Right lobe of liver (tissue), 4 donors: ENCODE measurements at regions not wholly inside any gene's neighbourhood (a gene's known extent, or its start where the extent isn't known, plus 50 kb on each side); places are given as distances from the start of the nearest gene placed in this dataset.

Experiments
- POLR2A ChIP-seq: fragments of 450-650 bp; IDR thresholded peaks from one replicate; pipeline ENCODE4 v1.6.1; 2017; ENCODE audit warnings: antibody characterized with exemption, mild to moderate bottlenecking
- TF ChIP-seq, protein P1 (sequence below), 4 donors: fragments of 200-600 bp in 3 of 4; fragments of 450-650 bp in 1 of 4; IDR thresholded peaks; one replicate each; pipeline versions ENCODE4 v1.5.1 to v1.8.0; 2016 to 2022; ENCODE audit warnings: antibody characterized with exemption in 4 of 4, mild to moderate bottlenecking in 2 of 4
- donor health status: DM: no; HTN: no; CAD: no.
- donor health status: DM: no; HTN: no; CAD: no.
- donor health status: DM: no; HTN: yes; CAD: no.

DNA sequence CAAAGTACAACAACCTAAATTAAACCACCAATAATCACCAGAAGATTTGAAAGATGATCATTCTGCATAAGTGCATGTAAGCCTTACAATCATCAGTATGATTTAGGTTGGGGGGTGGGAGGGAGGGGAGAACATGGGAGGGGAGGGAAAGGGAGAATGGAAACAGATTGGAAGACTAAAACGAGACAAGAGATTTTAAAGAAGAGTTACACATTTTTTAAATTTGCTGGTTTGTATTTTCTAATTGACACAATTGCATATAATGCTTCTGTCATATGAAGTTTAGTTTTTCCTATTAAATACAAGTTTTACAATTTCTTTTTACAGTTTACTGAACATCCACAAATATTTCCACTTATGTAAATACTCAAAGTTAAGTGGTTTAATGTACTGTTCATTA lies 2118.9 kb downstream of the PCDH9 start:
- TF ChIP-seq, protein P1, sequence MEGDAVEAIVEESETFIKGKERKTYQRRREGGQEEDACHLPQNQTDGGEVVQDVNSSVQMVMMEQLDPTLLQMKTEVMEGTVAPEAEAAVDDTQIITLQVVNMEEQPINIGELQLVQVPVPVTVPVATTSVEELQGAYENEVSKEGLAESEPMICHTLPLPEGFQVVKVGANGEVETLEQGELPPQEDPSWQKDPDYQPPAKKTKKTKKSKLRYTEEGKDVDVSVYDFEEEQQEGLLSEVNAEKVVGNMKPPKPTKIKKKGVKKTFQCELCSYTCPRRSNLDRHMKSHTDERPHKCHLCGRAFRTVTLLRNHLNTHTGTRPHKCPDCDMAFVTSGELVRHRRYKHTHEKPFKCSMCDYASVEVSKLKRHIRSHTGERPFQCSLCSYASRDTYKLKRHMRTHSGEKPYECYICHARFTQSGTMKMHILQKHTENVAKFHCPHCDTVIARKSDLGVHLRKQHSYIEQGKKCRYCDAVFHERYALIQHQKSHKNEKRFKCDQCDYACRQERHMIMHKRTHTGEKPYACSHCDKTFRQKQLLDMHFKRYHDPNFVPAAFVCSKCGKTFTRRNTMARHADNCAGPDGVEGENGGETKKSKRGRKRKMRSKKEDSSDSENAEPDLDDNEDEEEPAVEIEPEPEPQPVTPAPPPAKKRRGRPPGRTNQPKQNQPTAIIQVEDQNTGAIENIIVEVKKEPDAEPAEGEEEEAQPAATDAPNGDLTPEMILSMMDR (IDR thresholded peaks at IDR 0.05), result no peak
- TF ChIP-seq POLR2A, result no peak
